Motor neuron (in vitro differentiated cells): ENCODE measurements at regions not wholly inside any gene's neighbourhood (a gene's known extent, or its start where the extent isn't known, plus 50 kb on each side); places are given as distances from the start of the nearest gene placed in this dataset.
A peak's percentile ranks its signal among the peaks of the same experiment; 100 is the strongest.

Experiments
- ATAC-seq, 8 experiments: fragments of 200-7000 bp; cut with Tn5 transposase; replicated peaks in 6 of 8; 2 replicates each; pipeline ENCODE4 v1.8.0; 2021; ENCODE audit warnings: mild to moderate bottlenecking in 8 of 8, moderate library complexity in 8 of 8
- H3K27ac ChIP-seq, 2 donors: fragments of 250-450 bp; sonication (Bioruptor Pico); 2 replicates each; pipeline ENCODE4 v1.9.0; 2021; ENCODE audit warnings: antibody characterized with exemption in 2 of 2, mild to moderate bottlenecking in 2 of 2, moderate library complexity in 1 of 2
- H3K4me1 ChIP-seq, 2 donors: fragments of 250-450 bp; sonication (Bioruptor Pico); replicated peaks in 1 of 2; 2 replicates each; pipeline ENCODE4 v1.6.1; 2021; ENCODE audit warnings: antibody characterized with exemption in 2 of 2, mild to moderate bottlenecking in 2 of 2, moderate library complexity in 1 of 2
- H3K4me3 ChIP-seq, 5 donors: fragments of 250-450 bp; sonication (Bioruptor Pico); 2 replicates each; pipeline ENCODE4 v1.9.0; 2021; ENCODE audit warnings: antibody characterized with exemption in 5 of 5, mild to moderate bottlenecking in 5 of 5, moderate library complexity in 4 of 5
- WGBS, 10 experiments: fragments of 450-650 bp; shearing (Covaris generic); methylation state at CpG; one replicate each; pipeline ENCODE4 v1.0.0; 2022; 5-methylcytosine and 5-hydroxymethylcytosine counted together
- in situ Hi-C, 9 experiments: fragments of 400-800 bp; cut with MboI; loops; one replicate each; pipeline ENCODE4 v1.15.0; 2021; ENCODE audit warnings: low sequenced_read_pairs in 9 of 9, low pct_unique_long_range_greater_than_20kb in 2 of 9; ENCODE audit not compliant: unreplicated experiment in 9 of 9

DNA sequence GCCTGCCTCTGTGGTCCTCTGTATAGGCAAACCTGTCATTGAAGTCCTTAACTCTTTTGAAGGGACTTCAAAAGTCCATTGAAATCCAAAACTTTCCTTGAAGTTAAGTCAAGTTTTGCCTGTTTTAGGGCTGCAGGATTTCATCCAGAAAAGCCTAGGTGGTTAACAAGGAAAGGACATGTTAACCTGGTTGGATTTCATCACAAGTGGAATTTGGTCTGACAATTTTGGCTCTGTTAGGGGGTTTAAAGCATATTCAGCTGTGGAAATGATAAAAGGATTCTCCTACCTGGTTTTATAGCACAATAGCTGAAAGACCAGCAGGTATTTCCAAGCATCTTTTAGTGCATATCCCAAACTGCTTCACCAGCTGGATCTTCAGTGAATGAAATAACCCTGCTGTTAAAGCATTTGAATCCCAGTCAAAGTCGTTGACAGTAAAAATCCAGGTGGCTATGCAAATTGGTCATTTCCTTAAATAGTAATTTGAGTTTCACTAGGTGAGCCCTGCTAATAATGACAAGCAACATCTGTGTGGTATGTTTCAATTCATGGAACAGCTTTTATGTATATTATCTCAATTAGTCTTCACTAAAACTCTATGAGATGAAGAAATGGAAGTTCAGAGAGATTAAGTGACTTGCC lies 400.5 kb downstream of the ETNK1 start:
- no peak for ATAC-seq
- no peak overlapping the region for H3K27ac ChIP-seq
- H3K4me1 ChIP-seq, result peaks cover 0 to 10% of the 10 kb centered on the region in 2 donors
- in situ Hi-C loops, result no loop called here
- 0 to 30% (median 18%) methylated on average over 1 of the region's 1 CpG; no CpG with 5 or more reads in 5 of the 10 experiments for WGBS, 10 experiments
- no peak overlapping the region for H3K4me3 ChIP-seq

GRCh38 chr12:23028158-23028802 lies 403.3 kb downstream of the ETNK1 start:
- peak in 1 of 8 experiments; percentile 35 for ATAC-seq
- no peak overlapping the region for H3K4me3 ChIP-seq
- peaks cover 0 to 10% of the 10 kb centered on the region in 2 donors for H3K4me1 ChIP-seq
- no peak overlapping the region for H3K27ac ChIP-seq
- in situ Hi-C loops, result no loop called here
- 0 to 72% (median 27%) methylated on average over 1 to 3 of the region's 4 CpGs; no CpG with 5 or more reads in 2 of the 10 experiments for WGBS, 10 experiments

- no peak overlapping the region for H3K4me3 ChIP-seq
- no peak for ATAC-seq
- H3K27ac ChIP-seq, result no peak overlapping the region
- in situ Hi-C loops, result no loop called here
- peaks cover 0 to 10% of the 10 kb centered on the region in 2 donors for H3K4me1 ChIP-seq
- 0 to 95% (median 86%) methylated on average over 2 to 3 of the region's 3 CpGs; no CpG with 5 or more reads in 4 of the 10 experiments for WGBS, 10 experiments
Observed at GRCh38 chr12:23029185-23029584, 404.2 kb downstream of the ETNK1 start.

GRCh38 chr12:23039834-23040233 lies 414.9 kb downstream of the ETNK1 start:
- ATAC-seq, result no peak
- 20 to 89% (median 78%) methylated on average over 1 to 2 of the region's 2 CpGs; no CpG with 5 or more reads in 2 of the 10 experiments for WGBS, 10 experiments
- H3K4me1 ChIP-seq, result no peaks in the 10 kb centered on the region
- H3K27ac ChIP-seq, result no peak overlapping the region
- in situ Hi-C loops, result no loop called here
- H3K4me3 ChIP-seq, result no peak overlapping the region

DNA sequence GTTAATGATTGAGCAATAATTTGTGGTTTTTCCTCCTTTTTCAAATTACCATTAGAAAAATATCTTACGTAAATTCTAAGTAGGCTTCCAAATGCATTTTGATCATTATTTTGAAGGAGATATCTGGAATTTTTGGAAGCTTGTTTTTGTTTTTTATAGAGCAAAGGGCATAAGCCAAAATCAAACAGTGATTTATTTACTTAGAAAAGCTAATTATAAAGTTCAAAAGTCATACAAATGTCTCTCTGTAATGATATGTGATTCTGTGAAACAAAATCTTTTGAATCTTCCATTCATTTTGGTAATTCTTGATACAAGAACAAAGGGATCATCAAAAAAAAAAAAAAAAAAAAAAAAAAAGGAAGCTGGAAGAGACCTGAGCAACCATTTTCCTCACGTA lies 416.8 kb downstream of the ETNK1 start:
- H3K4me1 ChIP-seq, result no peaks in the 10 kb centered on the region
- WGBS, 10 experiments, result 25 to 100% (median 95%) methylated on average over 1 to 2 of the region's 2 CpGs
- ATAC-seq, result no peak
- in situ Hi-C loops, result no loop called here
- H3K4me3 ChIP-seq, result no peak overlapping the region
- no peak overlapping the region for H3K27ac ChIP-seq

- ATAC-seq, result no peak
- Histone ChIP-seq H3K27ac (no peak overlapping the region), H3K4me3 (no peak overlapping the region), H3K4me1 (no peaks in the 10 kb centered on the region)
- 80 to 100% (median 92%) methylated on average over 1 of the region's 1 CpG; no CpG with 5 or more reads in 6 of the 10 experiments for WGBS, 10 experiments
- in situ Hi-C loops, result no loop called here
Observed at GRCh38 chr12:23043646-23044045, 418.7 kb downstream of the ETNK1 start.

DNA sequence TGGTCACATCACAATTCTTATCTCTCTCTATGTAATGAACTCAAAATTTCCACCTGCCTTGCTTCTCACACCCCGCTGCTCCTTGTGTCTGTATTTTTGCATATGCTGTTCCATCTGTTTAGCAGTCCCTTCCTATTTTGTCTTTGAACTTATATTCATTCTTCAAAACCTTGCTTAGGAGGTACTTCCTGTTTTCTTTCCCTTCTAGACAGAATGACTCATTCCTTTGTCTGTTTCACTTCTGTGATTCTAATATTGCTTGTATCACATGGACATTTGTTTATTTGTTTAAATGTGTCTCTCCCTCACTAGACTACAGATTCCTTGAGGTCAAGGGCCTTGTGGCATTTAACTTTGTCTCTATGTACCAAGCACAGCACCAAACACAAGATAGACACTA lies 424.2 kb downstream of the ETNK1 start:
- WGBS, 10 experiments, result 42 to 100% (median 87%) methylated on average over 1 of the region's 1 CpG; no CpG with 5 or more reads in 2 of the 10 experiments
- peak in 1 of 8 experiments; percentile 17 for ATAC-seq
- Histone ChIP-seq H3K27ac (no peak overlapping the region), H3K4me3 (no peak overlapping the region), H3K4me1 (no peaks in the 10 kb centered on the region)
- in situ Hi-C loops, result no loop called here

- no peak overlapping the region for H3K4me3 ChIP-seq
- WGBS, 10 experiments, result 0 to 67% (median 24%) methylated on average over 1 to 4 of the region's 4 CpGs
- H3K27ac ChIP-seq, result no peak overlapping the region
- H3K4me1 ChIP-seq, result no peaks in the 10 kb centered on the region
- peak in 2 of 8 experiments; percentile 31 to 71 for ATAC-seq
- in situ Hi-C loops, result loop anchor here in 1 of 9 experiments (25.0 kb wide), 1 partner anchor 193 kb away; no protein-coding TSS in a partner anchor
Observed at GRCh38 chr12:23055004-23055403, 430.0 kb downstream of the ETNK1 start.

DNA sequence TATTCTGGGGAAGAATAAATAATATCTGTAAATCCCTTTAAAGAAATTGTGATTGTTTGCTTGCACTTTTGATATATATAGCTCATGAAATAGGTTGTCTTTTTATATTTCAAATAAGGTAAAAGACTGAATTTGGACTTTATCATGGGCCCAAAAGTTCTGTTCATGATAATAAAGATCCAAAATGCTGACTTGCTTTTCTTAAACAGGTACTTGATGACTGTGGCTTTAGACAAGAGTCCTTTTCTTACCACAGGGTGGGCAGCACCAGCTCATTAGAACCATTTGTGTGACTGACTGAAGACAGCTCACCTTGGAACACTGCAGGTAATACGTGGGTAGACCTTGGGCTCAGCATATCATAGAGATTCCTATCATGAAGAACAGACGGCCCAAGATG lies 432.6 kb downstream of the ETNK1 start:
- in situ Hi-C loops, result loop anchor here in 1 of 9 experiments (25.0 kb wide), 1 partner anchor 195 kb away; no protein-coding TSS in a partner anchor
- H3K4me3 ChIP-seq, result no peak overlapping the region
- WGBS, 10 experiments, result 0 to 83% (median 77%) methylated on average over 1 to 2 of the region's 2 CpGs; no CpG with 5 or more reads in 5 of the 10 experiments

GRCh38 chr12:23060161-23060560 lies 435.2 kb downstream of the ETNK1 start:
- 26 to 100% (median 73%) methylated on average over 1 to 3 of the region's 3 CpGs for WGBS, 10 experiments
- in situ Hi-C loops, result loop anchor here in 1 of 9 experiments (25.0 kb wide), 1 partner anchor 198 kb away; no protein-coding TSS in a partner anchor
- ATAC-seq, result no peak
- H3K4me1 ChIP-seq, result no peaks in the 10 kb centered on the region
- no peak overlapping the region for H3K27ac ChIP-seq
- no peak overlapping the region for H3K4me3 ChIP-seq

More for the DNA sequence above, 432.6 kb downstream of the ETNK1 start:
- H3K27ac ChIP-seq, result no peak overlapping the region
- H3K4me1 ChIP-seq, result no peaks in the 10 kb centered on the region
- no peak for ATAC-seq

DNA sequence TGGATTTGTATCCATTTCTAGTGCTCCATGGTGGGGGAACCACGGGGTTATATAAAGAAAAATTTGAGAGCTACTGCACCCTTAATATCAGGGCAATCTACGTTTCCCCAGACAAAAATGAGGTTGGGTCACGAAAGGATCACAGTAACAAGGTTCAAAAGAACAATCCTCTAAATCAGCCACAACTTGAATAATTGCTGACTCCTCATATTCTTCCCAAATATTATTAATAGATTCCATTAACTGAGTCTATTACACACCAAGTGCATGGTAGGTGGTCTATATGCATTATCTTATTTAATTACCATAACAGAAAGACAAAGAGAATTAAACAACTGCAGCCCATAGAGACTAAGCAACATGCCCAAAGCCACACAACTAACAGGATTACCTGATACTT lies 438.2 kb downstream of the ETNK1 start:
- WGBS, 10 experiments, result 22 to 94% (median 75%) methylated on average over 2 to 3 of the region's 3 CpGs; no CpG with 5 or more reads in 1 of the 10 experiments
- H3K4me1 ChIP-seq, result no peaks in the 10 kb centered on the region
- no peak for ATAC-seq
- H3K27ac ChIP-seq, result no peak overlapping the region
- H3K4me3 ChIP-seq, result no peak overlapping the region
- in situ Hi-C loops, result loop anchor here in 1 of 9 experiments (25.0 kb wide), 1 partner anchor 201 kb away; no protein-coding TSS in a partner anchor

DNA sequence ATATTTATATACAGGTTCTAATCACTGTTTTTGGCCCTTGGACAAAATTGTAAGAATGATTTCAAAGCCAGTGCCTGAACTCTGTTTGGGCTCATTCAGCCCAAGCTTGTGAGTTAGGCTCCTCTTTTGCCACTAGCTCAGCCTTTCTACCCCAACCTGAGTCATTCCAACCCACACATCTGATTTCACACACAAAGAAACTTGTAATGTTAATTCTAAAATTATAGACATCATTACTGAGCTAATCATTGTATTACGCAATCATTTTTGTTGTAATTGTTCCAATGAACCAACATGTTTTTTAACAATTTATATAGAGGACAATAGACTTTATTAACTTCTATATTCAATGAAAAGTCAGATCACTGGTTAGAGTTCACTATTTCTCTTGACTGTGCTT lies 441.1 kb downstream of the ETNK1 start:
- WGBS, 10 experiments, result 0 to 100% (median 83%) methylated on average over 1 of the region's 1 CpG; no CpG with 5 or more reads in 3 of the 10 experiments
- in situ Hi-C loops, result loop anchor here in 1 of 9 experiments (25.0 kb wide), 1 partner anchor 204 kb away; no protein-coding TSS in a partner anchor

DNA sequence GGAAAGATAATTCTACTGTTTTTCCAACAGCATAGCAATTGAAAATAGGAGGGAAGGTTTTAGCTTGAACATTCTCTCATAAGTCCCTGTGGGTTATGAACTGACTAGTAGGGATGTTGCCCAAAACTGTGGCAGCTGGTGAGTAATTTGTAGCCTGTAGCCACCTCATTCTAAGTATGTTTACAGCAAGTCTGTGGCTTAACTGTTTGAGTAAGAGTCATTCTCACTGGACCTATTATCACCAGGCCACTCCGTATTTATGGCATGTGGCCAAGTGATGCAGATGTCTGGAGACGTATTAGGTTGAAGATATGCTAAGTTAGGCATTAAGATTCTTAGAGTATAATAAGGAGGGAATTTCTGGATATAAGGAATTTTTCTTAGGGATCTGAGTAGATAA lies 458.3 kb downstream of the ETNK1 start:
- in situ Hi-C loops, result no loop called here
- ATAC-seq, result no peak
- Histone ChIP-seq H3K27ac (no peak overlapping the region), H3K4me1 (no peaks in the 10 kb centered on the region), H3K4me3 (no peak overlapping the region)
- WGBS, 10 experiments, result 6 to 92% (median 83%) methylated on average over 2 of the region's 2 CpGs; no CpG with 5 or more reads in 5 of the 10 experiments

More for the DNA sequence above, 441.1 kb downstream of the ETNK1 start:
- Histone ChIP-seq H3K4me1 (no peaks in the 10 kb centered on the region), H3K4me3 (no peak overlapping the region), H3K27ac (no peak overlapping the region)
- ATAC-seq, result no peak
